SK-N-MC (cell line): ENCODE measurements at regions not wholly inside any gene's neighbourhood (a gene's known extent, or its start where the extent isn't known, plus 50 kb on each side); places are given as distances from the start of the nearest gene placed in this dataset.

Experiments used
- EZH2 ChIP-seq: fragments of 200-600 bp; sonication (generic); IDR thresholded peaks from one replicate; pipeline ENCODE4 v1.6.1; 2017; ENCODE audit warnings: antibody characterized with exemption
- POLR2AphosphoS5 ChIP-seq: IDR thresholded peaks from 2 replicates; pipeline ENCODE4 v1.6.1; 2012; ENCODE audit warnings: mild to moderate bottlenecking, low read depth, low read length, borderline replicate concordance

GRCh38 chr11:97354576-97354975 lies 964.8 kb downstream of the JRKL start:
- TF ChIP-seq POLR2AphosphoS5 (no peak), EZH2 (no peak)
